Fibroblast of peridontal ligament (primary cell): ENCODE measurements at regions not wholly inside any gene's neighbourhood (a gene's known extent, or its start where the extent isn't known, plus 50 kb on each side); places are given as distances from the start of the nearest gene placed in this dataset.
A peak's percentile ranks its signal among the peaks of the same experiment; 100 is the strongest.
"Not testable (repeated sequence)": the region's sequence is repeated elsewhere in the genome, so short reads cannot be mapped to it uniquely, and the experiment has no call there.

Experiments
- DNase-seq: peaks from one replicate; pipeline ENCODE4 v3.0.0-alpha.2; 2010; ENCODE audit errors: extremely low read depth

DNA sequence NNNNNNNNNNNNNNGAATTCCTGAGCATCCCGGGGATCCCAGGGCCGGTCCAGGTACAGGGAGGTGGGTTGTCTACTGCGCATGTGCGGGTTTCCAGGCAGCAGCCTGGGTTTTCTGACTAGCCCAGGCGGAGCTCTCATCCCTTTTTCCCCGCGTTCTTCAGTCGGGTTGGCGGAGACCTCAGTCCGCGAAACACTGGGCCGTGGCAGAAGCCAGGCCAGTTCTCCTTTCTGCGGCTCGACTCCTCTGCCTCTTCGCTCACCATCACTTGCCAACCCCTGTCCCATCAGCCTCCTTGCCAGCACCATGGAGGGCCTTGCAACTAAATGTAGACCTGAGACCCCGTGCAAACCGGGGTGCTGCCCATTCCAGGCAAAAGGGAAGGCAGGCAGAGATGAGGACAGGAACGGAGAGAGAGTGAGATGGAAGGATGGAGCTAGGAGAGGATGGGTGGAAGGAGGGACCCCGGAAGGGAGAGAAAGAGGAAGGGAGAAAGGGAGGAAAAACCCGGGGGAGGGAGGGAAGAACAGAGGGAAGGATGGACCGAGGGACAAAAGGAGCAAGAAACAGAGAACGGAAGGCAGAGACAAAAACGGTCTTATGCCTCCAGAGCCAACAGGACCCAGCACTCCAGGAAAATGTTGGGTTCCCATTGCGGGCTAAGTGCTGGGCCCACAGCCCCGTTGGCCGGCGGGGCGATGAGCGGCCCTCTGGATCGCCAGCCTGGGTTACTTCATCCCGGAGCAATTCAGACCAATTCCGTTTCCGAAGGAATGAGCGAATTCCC lies 445.4 kb upstream of the DEFB115 start:
- DNase-seq, result peak; percentile 20

GRCh38 chr20:30812739-30813411 lies 444.6 kb upstream of the DEFB115 start:
- no peak for DNase-seq

DNA sequence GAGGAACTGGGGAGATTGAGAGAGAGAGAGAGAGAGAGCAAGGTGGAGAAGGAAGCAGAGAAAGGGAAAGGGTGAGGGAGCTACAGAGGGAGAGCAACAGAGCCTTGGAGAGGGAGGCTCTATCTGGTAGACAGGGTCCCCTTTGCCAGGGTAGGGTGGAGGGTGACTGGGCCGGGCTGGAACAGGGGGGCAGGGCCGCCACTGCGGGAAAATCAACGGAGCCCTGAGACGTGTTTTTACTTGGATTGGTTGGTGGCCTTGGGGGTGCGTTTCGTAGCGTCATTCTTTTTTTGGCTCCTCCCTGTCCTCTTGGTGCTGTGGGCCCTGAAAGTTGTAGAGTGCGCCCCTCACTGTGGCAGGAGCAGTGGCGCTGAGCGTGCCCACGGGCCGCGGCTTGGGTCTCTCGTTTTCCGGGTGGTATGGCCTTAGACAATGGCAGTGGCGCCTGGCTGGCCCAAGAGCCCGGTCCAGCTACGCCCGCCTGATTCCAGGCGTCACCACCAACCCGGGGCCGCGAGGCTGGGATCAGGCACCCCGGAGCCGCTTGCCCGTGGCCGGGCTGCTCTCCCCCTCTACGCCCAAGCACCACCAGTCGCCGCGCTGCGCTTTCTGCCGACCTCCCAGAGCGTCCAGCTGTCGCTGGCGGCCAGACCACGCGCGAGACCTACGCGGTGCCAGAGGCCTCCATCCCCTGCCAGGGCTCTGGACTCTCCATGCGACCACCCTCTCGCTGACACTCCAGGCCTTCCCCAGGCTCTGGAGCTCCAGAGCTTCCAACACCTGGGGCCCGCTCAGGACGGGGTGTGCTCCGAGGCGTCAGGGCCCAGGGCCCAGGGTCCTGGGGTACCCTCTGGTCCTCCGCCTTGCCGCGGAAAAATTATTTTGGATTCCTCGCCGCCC lies 443.8 kb upstream of the DEFB115 start:
- not testable (repeated sequence) for DNase-seq

GRCh38 chr20:30814312-30814639 lies 443.2 kb upstream of the DEFB115 start:
- not testable (repeated sequence) for DNase-seq

DNA sequence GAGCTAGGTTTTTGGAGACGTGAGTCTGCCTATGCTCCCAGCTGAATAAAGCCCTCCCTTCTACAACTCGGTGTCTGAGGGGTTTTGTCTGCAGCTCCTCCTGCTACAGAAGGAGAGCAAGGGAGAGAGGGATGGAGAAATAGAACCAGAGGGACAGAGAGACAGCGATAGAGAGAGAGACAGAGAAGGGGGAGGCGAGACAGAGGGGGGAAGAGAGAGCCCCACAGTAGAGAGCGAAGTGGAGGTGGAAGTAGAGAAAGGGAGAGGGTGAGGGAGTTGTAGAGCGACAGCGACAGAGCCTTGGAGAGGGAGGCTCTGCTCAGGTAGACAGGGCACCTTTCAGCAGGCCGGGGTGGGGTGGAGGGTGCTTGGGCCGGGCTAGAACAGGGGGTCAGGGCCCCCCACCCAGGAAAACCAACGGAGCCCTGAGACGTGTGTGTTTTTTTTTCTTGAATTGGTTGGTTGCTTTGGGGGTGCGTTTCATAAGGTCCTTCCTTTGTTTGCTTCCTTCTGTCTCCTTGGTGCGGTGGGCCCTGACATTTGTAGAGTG lies 442.4 kb upstream of the DEFB115 start:
- not testable (repeated sequence) for DNase-seq

GRCh38 chr20:30815577-30816181 lies 441.8 kb upstream of the DEFB115 start:
- DNase-seq, result no peak

DNA sequence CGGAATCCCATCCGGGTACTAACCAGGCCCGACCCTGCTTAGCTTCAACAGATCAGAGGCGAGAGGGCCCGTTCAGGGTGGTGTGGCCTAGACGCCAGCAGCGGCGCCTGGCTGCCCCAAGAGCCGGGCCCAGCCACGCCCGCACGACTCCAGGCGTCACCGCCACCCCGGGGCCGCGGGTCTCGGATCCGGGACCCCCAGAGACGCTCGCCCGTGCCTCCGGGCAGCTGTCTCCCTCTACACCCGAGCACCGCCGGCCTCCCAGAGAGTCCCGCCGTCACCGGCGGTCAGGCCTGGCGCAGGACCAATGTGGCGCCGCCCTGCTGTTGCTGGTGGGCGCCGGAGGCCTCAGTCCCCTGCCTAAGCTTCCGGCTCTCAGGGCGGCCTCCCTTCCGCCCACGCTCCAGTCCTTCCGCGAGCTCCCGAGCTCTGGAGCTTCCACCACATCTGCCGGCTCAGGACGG lies 441.2 kb upstream of the DEFB115 start:
- DNase-seq, result no peak

GRCh38 chr20:30821615-30822014 lies 435.8 kb upstream of the DEFB115 start:
- peak; percentile 5 for DNase-seq

GRCh38 chr20:30824666-30825065 lies 432.8 kb upstream of the DEFB115 start:
- DNase-seq, result not testable (repeated sequence)

GRCh38 chr20:30845923-30846322 lies 411.5 kb upstream of the DEFB115 start:
- not testable (repeated sequence) for DNase-seq

DNA sequence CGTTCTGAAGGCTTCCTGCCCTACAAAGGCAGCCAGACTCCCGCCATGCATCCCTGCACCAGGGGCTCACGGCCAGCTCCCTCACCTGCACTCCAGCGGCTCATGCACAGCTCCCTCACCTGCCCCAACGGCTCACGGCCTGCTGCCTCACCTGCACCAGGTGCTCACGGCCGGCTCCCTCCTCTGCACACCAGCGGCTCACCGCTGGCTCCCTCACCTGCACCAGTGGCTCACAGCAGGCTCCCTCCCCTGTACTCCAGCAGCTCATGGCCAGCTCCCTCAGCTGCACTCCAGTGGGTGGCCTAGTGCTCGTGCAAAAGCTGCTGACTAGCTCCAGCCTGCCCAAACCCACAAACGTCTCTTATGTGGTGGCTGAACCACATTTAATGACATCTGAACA lies 389.2 kb upstream of the DEFB115 start:
- not testable (repeated sequence) for DNase-seq

GRCh38 chr20:30871127-30871526 lies 386.3 kb upstream of the DEFB115 start:
- DNase-seq, result not testable (repeated sequence)

GRCh38 chr20:30872252-30872651 lies 385.2 kb upstream of the DEFB115 start:
- not testable (repeated sequence) for DNase-seq

GRCh38 chr20:30875868-30876267 lies 381.6 kb upstream of the DEFB115 start:
- not testable (repeated sequence) for DNase-seq

DNA sequence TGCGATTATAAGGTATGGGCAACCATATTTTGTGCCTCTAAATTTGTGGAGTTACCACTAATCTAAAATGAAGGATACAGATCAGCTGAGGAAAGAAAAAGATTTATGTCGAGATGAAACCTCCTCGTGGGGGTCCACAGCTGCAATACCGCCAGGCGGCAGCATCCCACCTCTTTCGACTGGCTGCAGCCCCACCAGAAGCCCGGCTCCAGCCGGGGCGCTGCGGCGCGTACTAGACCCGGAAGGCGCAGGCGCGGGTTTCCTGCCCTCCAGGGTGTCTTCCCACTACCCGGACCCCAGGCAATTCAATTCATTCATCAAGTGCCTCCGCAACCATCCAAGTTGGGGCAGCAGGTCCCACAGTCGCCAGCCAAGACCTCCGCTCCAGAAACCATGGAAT lies 366.1 kb upstream of the DEFB115 start:
- DNase-seq, result not testable (repeated sequence)

- no peak for DNase-seq
These were observed 364.7 kb upstream of the DEFB115 start for GRCh38 chr20:30892541-30893345.

- not testable (repeated sequence) for DNase-seq
These were observed 363.8 kb upstream of the DEFB115 start for GRCh38 chr20:30893346-30894314.

DNA sequence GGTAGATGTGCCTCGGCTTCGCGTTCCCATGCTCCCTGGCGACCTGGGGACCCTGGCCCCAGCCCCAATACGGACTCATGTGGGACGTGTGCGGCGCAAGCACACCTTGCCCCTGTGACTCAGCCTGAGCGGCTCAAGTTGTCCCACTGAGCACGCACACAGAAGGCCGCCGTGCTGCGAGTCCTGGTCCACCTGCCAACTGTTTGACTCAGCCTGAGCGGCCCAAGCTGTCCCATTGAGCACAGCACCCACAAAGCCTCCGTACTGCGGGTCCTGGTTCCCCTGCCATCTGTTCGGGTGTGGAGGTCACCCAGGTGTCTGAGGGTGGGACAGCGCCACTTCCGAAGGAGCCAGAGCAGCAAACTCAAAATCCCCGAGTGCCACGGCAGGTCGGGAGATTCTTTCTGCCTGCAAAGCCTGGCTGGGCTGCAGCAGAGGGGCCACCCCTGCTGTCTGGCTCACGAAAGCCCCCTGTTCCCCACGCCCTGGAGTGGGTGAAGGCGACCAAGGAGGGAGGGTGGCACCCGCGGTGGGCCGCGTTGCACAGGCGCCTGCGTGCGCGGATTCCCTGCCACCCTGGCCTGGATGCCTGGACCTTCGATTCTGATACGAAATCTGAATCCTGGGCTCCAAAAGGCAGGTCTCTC lies 362.6 kb upstream of the DEFB115 start:
- not testable (repeated sequence) for DNase-seq

DNA sequence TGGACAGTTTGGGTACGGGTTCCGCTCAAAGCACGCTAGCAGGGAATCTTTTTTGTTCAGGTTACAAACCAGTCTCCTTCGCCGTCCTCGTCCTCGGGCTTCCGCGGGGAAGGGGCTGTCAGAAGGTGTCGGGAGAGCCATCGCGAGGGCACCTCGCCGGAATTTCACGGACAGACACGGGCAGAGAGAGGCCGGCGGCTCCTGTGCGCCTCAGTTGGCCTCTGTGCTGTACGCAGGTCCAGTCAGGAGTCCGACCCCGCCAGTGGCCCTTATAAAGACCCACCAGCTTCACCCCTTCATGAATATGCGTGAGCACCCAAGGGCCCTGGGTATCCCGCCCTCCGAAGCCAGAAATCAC lies 362.1 kb upstream of the DEFB115 start:
- not testable (repeated sequence) for DNase-seq
